Neural cell (in vitro differentiated cells): ENCODE measurements at regions not wholly inside any gene's neighbourhood (a gene's known extent, or its start where the extent isn't known, plus 50 kb on each side); places are given as distances from the start of the nearest gene placed in this dataset.
"Not testable (repeated sequence)": the region's sequence is repeated elsewhere in the genome, so short reads cannot be mapped to it uniquely, and the experiment has no call there.

Source experiments
- H2AFZ ChIP-seq: fragments of 200-600, 300-800 bp; sonication (generic), shearing (Covaris generic); 2 replicates; pipeline ENCODE4 v1.6.0; 2014; ENCODE audit warnings: low read depth, mild to moderate bottlenecking, antibody characterized with exemption, low read length, moderate library complexity
- H3F3A ChIP-seq: fragments of 200-600 bp; shearing (Covaris generic); 2 replicates; pipeline ENCODE4 v1.6.1; 2016; ENCODE audit warnings: mild to moderate bottlenecking, moderate library complexity, mixed read lengths, antibody characterized with exemption, low read length; ENCODE audit not compliant: insufficient read depth, poor library complexity, severe bottlenecking
- H3K27ac ChIP-seq: fragments of 200-600, 300-800 bp; sonication (generic), shearing (Covaris generic); 2 replicates; pipeline ENCODE4 v1.5.1; 2014; ENCODE audit warnings: mild to moderate bottlenecking, low read length, moderate library complexity
- H3K27me3 ChIP-seq: fragments of 300-800, 200-600 bp; sonication (generic), shearing (Covaris generic); 2 replicates; pipeline ENCODE4 v1.6.0; 2014; ENCODE audit warnings: mild to moderate bottlenecking, low read depth, low read length, moderate library complexity; ENCODE audit not compliant: insufficient read depth
- H3K36me3 ChIP-seq: fragments of 300-800, 200-600 bp; sonication (generic), shearing (Covaris generic); 2 replicates; pipeline ENCODE4 v1.5.1; 2014; ENCODE audit warnings: mild to moderate bottlenecking, antibody characterized with exemption, low read length, moderate library complexity; ENCODE audit not compliant: insufficient read depth
- H3K4me2 ChIP-seq: fragments of 300-800, 200-600 bp; sonication (generic), shearing (Covaris generic); 2 replicates; pipeline ENCODE4 v1.6.0; 2014; ENCODE audit warnings: mild to moderate bottlenecking, low read length
- H3K4me3 ChIP-seq: fragments of 300-800, 200-600 bp; sonication (generic), shearing (Covaris generic); 2 replicates; pipeline ENCODE4 v1.5.1; 2014; ENCODE audit warnings: mild to moderate bottlenecking, low read length, moderate library complexity
- H3K79me2 ChIP-seq: fragments of 200-600 bp; shearing (Covaris generic); replicated peaks from 2 replicates; pipeline ENCODE4 v1.6.0; 2014; ENCODE audit warnings: mild to moderate bottlenecking, low read length, moderate library complexity; ENCODE audit not compliant: insufficient read depth
- H3K9ac ChIP-seq: fragments of 300-800, 200-600 bp; sonication (generic), shearing (Covaris generic); 2 replicates; pipeline ENCODE4 v1.6.1; 2016; ENCODE audit warnings: mild to moderate bottlenecking, low read length, mixed read lengths
- H3K9me2 ChIP-seq: fragments of 200-600 bp; shearing (Covaris generic); 2 replicates; pipeline ENCODE4 v1.6.1; 2016; ENCODE audit warnings: mild to moderate bottlenecking, low read length, mixed read lengths; ENCODE audit not compliant: insufficient read depth
- H3K9me3 ChIP-seq: fragments of 200-600, 300-800 bp; sonication (generic), shearing (Covaris generic); 2 replicates; pipeline ENCODE4 v1.6.1; 2016; ENCODE audit warnings: mild to moderate bottlenecking, mixed run types, low read length, moderate library complexity, mixed read lengths
- H4K20me1 ChIP-seq: fragments of 200-600 bp; shearing (Covaris generic); 2 replicates; pipeline ENCODE4 v1.6.1; 2016; ENCODE audit warnings: mild to moderate bottlenecking, mixed run types; ENCODE audit not compliant: insufficient read depth
- EP300 ChIP-seq: fragments of 450-650 bp; conservative IDR thresholded peaks from 2 replicates; pipeline ENCODE4 v1.6.1; 2014; ENCODE audit warnings: antibody characterized with exemption, mild to moderate bottlenecking, moderate library complexity; ENCODE audit not compliant: poor library complexity, severe bottlenecking
- EZH2 ChIP-seq: fragments of 200-600, 300-800 bp; shearing (Covaris generic), sonication (generic); IDR thresholded peaks from 2 replicates; pipeline ENCODE4 v1.6.1; 2014; ENCODE audit warnings: antibody characterized with exemption, low read length, borderline replicate concordance, mild to moderate bottlenecking; ENCODE audit not compliant: insufficient read depth, poor library complexity, severe bottlenecking
- MXI1 ChIP-seq: fragments of 450-650 bp; conservative IDR thresholded peaks from 2 replicates; pipeline ENCODE4 v1.6.1; 2014; ENCODE audit warnings: antibody characterized with exemption, mild to moderate bottlenecking; ENCODE audit not compliant: poor library complexity, severe bottlenecking
- POLR2AphosphoS5 ChIP-seq: IDR thresholded peaks from 2 replicates; pipeline ENCODE4 v1.6.1; 2012
- RAD21 ChIP-seq: fragments of 450-650 bp; conservative IDR thresholded peaks from 2 replicates; pipeline ENCODE4 v1.6.1; 2014; ENCODE audit warnings: antibody characterized with exemption, mild to moderate bottlenecking, moderate library complexity
- SMC3 ChIP-seq: fragments of 450-650 bp; conservative IDR thresholded peaks from 2 replicates; pipeline ENCODE4 v1.6.1; 2014; ENCODE audit warnings: antibody characterized with exemption, mild to moderate bottlenecking, moderate library complexity; ENCODE audit not compliant: poor library complexity
- TAF1 ChIP-seq: IDR thresholded peaks from 2 replicates; pipeline ENCODE4 v1.6.1; 2012; ENCODE audit warnings: low read depth
- TF ChIP-seq, protein P1 (sequence below): fragments of 450-650 bp; IDR thresholded peaks from 2 replicates; pipeline ENCODE4 v1.5.1; 2014; ENCODE audit warnings: antibody characterized with exemption, mild to moderate bottlenecking, moderate library complexity; ENCODE audit not compliant: poor library complexity, severe bottlenecking
- TF ChIP-seq, protein P2 (sequence below): IDR thresholded peaks from 2 replicates; pipeline ENCODE4 v1.6.1; 2012; ENCODE audit warnings: borderline replicate concordance

DNA sequence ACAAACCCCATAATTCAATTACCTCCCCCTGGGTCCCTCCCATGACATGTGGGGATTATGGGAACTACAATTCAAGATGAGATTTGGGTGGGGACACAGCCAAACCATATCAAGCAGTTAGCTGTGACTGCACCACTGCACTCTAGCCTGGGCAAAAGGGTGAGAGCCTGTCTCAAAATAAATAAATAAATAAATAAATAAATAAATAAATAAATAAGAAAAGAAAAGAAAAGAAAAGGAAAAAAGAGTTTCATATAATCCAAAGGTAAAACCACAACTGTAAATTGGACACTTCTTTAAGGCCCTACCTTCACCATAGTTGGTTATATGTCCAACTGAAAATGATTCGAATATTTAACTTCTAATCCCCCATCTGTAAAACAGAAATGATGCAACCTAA, 157.6 kb upstream of the FIGN start:
- H3K4me2 ChIP-seq, H3K79me2 ChIP-seq, H3K9ac ChIP-seq, H3K27me3 ChIP-seq, H3F3A ChIP-seq, H2AFZ ChIP-seq, H3K4me3 ChIP-seq, H3K9me2 ChIP-seq, H3K27ac ChIP-seq, H3K36me3 ChIP-seq, H3K9me3 ChIP-seq, H4K20me1 ChIP-seq: not testable (repeated sequence)

DNA sequence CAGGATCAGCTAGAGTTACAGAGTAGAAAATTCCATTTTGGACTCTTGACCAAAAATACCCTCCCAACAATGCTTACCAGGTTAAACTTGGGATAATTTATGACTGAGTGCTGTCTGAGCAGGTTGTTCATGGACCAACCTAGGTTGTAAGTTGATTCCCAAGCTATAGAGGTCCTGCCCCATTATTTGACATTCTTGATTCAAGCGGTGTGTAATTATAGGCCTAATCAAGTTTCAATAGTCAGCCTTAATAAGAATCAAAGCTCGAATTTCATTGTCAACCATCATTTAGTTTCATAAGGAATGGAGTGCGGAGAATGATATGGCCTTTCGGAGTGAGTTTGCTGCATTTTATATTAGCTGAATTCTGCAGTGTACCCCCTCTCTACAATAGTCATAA, 152.8 kb upstream of the FIGN start:
- Histone ChIP-seq H3K9me2 (no peaks in the 10 kb centered on the region), H3F3A (no peaks in the 10 kb centered on the region), H3K4me2 (no peak overlapping the region), H3K36me3 (no peaks in the 10 kb centered on the region), H2AFZ (no peak overlapping the region), H3K9me3 (no peaks in the 10 kb centered on the region), H3K27ac (no peak overlapping the region), H3K9ac (no peak overlapping the region), H3K79me2 (no peaks in the 10 kb centered on the region), H4K20me1 (no peaks in the 10 kb centered on the region), H3K4me3 (no peak overlapping the region), H3K27me3 (no peaks in the 10 kb centered on the region)
- TF ChIP-seq EP300: no peak
- TF ChIP-seq, protein P1, sequence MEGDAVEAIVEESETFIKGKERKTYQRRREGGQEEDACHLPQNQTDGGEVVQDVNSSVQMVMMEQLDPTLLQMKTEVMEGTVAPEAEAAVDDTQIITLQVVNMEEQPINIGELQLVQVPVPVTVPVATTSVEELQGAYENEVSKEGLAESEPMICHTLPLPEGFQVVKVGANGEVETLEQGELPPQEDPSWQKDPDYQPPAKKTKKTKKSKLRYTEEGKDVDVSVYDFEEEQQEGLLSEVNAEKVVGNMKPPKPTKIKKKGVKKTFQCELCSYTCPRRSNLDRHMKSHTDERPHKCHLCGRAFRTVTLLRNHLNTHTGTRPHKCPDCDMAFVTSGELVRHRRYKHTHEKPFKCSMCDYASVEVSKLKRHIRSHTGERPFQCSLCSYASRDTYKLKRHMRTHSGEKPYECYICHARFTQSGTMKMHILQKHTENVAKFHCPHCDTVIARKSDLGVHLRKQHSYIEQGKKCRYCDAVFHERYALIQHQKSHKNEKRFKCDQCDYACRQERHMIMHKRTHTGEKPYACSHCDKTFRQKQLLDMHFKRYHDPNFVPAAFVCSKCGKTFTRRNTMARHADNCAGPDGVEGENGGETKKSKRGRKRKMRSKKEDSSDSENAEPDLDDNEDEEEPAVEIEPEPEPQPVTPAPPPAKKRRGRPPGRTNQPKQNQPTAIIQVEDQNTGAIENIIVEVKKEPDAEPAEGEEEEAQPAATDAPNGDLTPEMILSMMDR: no peak
- no peak for TF ChIP-seq POLR2AphosphoS5
- TF ChIP-seq SMC3: no peak
- TF ChIP-seq EZH2: no peak

DNA sequence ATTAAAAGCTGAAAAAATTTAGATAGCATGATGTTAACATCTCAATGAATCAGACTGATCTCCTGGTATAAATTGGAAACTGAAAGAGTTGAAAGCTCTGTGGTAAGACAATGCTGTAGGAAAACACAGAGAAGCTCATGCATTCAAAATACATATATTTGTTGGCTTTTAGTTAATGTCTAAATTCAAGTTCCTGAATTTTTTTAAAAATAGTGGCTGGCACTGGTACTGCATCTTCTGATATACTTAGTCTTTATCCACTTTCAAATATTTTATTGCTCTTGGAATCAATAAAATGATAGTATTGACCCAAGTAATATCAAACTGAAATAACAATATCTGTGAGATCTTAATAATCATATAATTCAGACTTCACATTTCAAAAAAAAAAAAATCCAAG, 151.4 kb upstream of the FIGN start:
- no peaks in the 10 kb centered on the region for H3F3A ChIP-seq
- no peaks in the 10 kb centered on the region for H3K9me3 ChIP-seq
- H4K20me1 ChIP-seq: no peaks in the 10 kb centered on the region
- H3K9ac ChIP-seq: no peak overlapping the region
- no peak overlapping the region for H3K27ac ChIP-seq
- no peaks in the 10 kb centered on the region for H3K79me2 ChIP-seq
- H2AFZ ChIP-seq: no peak overlapping the region
- TF ChIP-seq EP300 (no peak), RAD21 (no peak), SMC3 (no peak), POLR2AphosphoS5 (no peak), MXI1 (no peak), TAF1 (no peak), EZH2 (no peak)
- TF ChIP-seq, protein P1: no peak
- TF ChIP-seq, protein P2, sequence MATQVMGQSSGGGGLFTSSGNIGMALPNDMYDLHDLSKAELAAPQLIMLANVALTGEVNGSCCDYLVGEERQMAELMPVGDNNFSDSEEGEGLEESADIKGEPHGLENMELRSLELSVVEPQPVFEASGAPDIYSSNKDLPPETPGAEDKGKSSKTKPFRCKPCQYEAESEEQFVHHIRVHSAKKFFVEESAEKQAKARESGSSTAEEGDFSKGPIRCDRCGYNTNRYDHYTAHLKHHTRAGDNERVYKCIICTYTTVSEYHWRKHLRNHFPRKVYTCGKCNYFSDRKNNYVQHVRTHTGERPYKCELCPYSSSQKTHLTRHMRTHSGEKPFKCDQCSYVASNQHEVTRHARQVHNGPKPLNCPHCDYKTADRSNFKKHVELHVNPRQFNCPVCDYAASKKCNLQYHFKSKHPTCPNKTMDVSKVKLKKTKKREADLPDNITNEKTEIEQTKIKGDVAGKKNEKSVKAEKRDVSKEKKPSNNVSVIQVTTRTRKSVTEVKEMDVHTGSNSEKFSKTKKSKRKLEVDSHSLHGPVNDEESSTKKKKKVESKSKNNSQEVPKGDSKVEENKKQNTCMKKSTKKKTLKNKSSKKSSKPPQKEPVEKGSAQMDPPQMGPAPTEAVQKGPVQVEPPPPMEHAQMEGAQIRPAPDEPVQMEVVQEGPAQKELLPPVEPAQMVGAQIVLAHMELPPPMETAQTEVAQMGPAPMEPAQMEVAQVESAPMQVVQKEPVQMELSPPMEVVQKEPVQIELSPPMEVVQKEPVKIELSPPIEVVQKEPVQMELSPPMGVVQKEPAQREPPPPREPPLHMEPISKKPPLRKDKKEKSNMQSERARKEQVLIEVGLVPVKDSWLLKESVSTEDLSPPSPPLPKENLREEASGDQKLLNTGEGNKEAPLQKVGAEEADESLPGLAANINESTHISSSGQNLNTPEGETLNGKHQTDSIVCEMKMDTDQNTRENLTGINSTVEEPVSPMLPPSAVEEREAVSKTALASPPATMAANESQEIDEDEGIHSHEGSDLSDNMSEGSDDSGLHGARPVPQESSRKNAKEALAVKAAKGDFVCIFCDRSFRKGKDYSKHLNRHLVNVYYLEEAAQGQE: no peak
- H3K4me2 ChIP-seq: no peak overlapping the region
- no peaks in the 10 kb centered on the region for H3K9me2 ChIP-seq
- H3K36me3 ChIP-seq: no peaks in the 10 kb centered on the region
- H3K4me3 ChIP-seq: no peak overlapping the region
- no peaks in the 10 kb centered on the region for H3K27me3 ChIP-seq
